G401 (cell line): ENCODE measurements at regions not wholly inside any gene's neighbourhood (a gene's known extent, or its start where the extent isn't known, plus 50 kb on each side); places are given as distances from the start of the nearest gene placed in this dataset.
A peak's percentile ranks its signal among the peaks of the same experiment; 100 is the strongest.

ENCODE experiments used
- DNase-seq: peaks from one replicate; pipeline ENCODE4 v3.0.0-alpha.2; 2015; ENCODE audit warnings: low spot score
- in situ Hi-C: cut with HindIII; loops from 2 replicates; pipeline ENCODE4 v1.10.0; 2016; ENCODE audit warnings: low sequenced_read_pairs, mixed read lengths

- DNase-seq, result no peak
- in situ Hi-C loops, result no loop called here
Observed at GRCh38 chr7:10797157-10797556, 176.5 kb upstream of the PHF14 start.

- in situ Hi-C loops, result no loop called here
- no peak for DNase-seq
Observed at GRCh38 chr7:10798044-10798443, 175.6 kb upstream of the PHF14 start.

DNA sequence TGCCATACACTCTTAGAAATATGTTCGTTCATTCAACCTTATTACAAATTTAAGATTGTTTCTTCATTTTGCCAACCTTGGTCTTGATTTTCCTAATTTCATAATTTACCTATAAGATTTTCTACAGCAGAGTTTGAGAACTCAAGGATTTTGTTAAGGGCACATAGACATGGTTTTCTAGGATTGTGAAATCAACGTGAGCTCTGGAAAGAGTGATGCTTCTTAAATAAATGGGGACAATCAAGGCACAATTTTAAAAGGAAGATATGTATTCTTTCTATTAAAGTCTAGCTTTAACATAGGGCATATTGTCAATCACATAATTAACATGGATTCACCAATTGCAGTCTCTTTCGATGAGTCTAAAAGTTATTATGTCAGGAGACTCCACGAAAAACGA lies 174.2 kb upstream of the PHF14 start:
- in situ Hi-C loops, result no loop called here
- DNase-seq, result no peak

GRCh38 chr7:10802011-10802410 lies 171.7 kb upstream of the PHF14 start:
- in situ Hi-C loops, result no loop called here
- DNase-seq, result no peak

GRCh38 chr7:10802526-10802925 lies 171.1 kb upstream of the PHF14 start:
- in situ Hi-C loops, result no loop called here
- no peak for DNase-seq

GRCh38 chr7:10803720-10804119 lies 170.0 kb upstream of the PHF14 start:
- in situ Hi-C loops, result no loop called here
- no peak for DNase-seq

DNA sequence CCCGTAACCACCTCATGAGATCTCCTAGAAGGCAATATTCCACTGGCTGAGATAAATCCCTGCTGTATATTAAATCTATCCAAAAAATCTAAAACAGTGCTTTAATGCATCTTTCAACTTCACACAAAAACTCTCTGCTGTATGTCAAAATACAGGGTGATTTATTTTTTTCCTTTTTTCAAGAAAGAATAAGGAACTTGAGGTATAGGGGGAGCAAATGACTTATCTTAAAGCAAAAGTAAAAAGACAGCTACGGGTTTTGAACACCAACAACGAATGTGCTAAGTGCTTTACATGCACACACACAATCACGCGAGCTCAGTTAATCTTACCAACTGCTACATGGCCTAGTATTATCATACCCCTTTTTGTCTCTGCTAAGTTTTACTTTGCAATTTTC lies 168.9 kb upstream of the PHF14 start:
- DNase-seq, result no peak
- in situ Hi-C loops, result no loop called here

DNA sequence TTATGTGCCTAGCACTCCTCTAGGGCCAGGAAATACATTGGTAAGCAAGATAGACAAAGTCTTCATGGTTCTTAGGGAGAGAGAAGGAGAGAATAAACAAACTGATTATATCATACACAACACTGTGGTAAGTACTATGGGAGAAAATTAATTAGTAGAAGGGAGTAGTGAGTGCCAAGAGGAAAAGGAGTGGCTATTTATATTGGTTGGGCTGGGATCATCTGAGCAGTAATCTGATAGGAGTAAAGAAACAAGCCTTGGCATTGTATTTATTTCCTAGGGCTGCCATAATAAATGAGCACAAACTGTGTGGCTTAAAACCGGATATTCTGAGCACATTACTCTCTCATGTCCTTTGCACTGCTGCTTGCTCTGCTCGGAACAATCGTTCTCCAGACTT lies 158.1 kb upstream of the PHF14 start:
- no peak for DNase-seq
- in situ Hi-C loops, result no loop called here

DNA sequence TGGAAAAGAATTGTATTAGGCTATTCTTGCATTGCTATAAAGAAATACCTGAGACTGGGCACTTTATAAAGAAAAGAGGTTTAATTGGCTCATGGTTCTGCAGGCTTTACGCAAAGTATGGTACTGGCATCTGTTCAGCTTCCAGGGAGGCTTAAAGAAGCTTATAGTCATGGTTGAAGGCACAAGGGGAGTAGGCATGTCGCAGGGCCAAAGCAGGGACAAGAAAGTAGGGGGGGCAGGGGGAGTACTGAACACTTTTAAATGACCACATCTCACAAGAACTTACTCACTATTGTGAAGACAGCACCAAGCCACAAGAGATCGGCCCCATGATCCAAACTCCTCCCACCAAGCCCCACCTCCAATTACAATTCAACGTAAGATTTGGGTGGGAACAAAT lies 152.5 kb upstream of the PHF14 start:
- no peak for DNase-seq
- in situ Hi-C loops, result no loop called here

DNA sequence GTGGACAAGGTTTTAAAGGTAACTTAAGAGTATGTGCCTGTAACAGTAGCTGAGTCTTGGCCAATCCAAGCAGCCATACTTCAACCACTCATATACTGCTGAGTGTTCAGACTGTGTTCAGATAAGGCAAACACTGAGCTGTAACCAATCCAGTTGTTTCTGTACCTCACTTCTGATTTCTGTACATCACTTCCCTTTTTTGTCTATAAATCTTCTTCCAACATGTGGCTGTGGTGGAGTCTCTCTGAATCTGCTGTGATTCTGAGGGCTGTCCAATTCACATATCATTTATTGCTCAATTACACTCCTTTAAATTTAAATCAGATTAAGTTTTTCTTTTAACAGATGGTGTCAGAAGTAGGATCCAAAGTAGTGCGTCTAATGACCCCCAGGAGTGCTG lies 149.5 kb upstream of the PHF14 start:
- no peak for DNase-seq
- in situ Hi-C loops, result no loop called here

DNA sequence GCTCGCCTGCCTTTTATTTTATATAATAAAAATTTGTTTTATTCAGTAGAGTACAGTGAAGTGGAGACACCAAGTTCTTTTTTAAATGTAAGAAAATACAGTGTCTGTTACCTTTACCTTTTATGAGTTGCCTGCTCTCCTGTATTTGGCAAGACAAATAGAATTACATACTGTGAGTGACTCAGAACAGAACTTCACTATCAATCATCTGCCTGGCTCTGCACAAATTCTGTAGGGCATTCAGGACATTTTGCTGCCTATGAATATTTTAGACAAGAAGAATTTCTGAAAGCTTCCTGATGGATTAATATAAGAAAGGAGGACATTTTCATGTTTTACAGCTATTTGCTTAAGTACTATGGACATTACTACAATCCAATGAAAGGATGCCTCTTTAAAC lies 135.4 kb upstream of the PHF14 start:
- in situ Hi-C loops, result no loop called here
- no peak for DNase-seq

- no peak for DNase-seq
- in situ Hi-C loops, result no loop called here
Observed at GRCh38 chr7:10845225-10845624, 128.4 kb upstream of the PHF14 start.

DNA sequence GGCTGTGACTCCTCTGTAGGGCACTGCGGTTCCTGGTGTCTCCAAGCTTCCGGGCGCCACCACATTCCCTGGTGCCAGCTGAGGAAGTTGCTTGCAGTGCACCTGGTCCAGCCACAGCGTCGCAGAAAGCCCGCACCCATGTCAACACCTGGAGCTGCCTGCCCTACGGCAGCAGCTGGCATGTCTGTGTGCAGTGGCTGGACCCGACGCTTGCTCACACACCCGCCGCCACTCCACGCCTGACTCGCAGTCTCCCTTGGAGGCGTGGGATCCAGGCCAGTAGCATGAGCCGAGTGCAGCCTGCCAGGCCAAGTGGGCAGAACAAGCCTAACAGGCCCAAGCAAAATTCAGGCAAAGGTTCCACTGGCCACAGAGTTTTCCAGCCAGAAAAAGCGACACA lies 118.1 kb upstream of the PHF14 start:
- in situ Hi-C loops, result no loop called here
- DNase-seq, result no peak

- no peak for DNase-seq
- in situ Hi-C loops, result no loop called here
Observed at GRCh38 chr7:10860516-10860915, 113.2 kb upstream of the PHF14 start.

DNA sequence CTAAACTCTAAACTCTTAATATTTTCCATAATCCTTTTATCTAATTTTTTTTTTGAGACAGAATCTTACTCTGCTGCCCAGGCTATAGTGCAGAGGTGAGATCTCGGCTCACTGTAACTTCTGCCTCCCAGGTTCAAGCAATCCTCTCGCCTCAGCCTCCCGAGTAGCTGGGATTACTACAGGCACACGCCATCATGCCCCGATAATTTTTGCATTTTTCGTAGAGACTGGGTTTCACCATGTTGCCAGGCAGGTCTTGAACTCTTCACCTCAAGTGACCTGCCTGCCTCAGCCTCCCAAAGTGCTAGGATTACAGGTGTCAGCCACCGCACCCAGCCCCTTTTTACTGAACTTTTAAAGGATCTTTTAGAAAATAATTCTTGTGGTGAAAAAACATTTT lies 110.2 kb upstream of the PHF14 start:
- no peak for DNase-seq
- in situ Hi-C loops, result no loop called here

GRCh38 chr7:10874666-10875065 lies 99.0 kb upstream of the PHF14 start:
- in situ Hi-C loops, result no loop called here

GRCh38 chr7:10875080-10875479 lies 98.6 kb upstream of the PHF14 start:
- in situ Hi-C loops, result no loop called here
- no peak for DNase-seq

More at GRCh38 chr7:10874666-10875065, 99.0 kb upstream of the PHF14 start:
- no peak for DNase-seq

DNA sequence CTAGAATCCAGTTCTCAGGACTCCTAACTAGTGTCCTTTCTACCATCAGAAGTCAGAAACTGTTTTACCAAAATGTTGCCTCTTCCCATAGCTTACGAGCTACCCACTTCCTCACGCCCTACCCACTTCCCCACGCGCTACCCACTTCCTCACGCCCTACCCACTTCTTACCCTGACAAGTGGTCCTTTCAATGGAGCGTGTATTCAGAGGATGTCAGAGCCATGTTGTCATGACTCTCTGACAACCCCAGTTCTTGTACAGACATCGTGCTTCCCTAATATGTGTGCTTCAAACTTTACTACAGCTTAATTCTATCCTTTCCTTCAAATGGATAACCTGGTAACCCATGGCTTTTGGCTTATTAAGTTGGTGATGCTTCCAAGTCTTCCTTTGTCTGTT lies 84.8 kb upstream of the PHF14 start:
- in situ Hi-C loops, result no loop called here
- DNase-seq, result no peak

GRCh38 chr7:10889266-10889898 lies 84.3 kb upstream of the PHF14 start:
- DNase-seq, result peak; percentile 74
- in situ Hi-C loops, result no loop called here

DNA sequence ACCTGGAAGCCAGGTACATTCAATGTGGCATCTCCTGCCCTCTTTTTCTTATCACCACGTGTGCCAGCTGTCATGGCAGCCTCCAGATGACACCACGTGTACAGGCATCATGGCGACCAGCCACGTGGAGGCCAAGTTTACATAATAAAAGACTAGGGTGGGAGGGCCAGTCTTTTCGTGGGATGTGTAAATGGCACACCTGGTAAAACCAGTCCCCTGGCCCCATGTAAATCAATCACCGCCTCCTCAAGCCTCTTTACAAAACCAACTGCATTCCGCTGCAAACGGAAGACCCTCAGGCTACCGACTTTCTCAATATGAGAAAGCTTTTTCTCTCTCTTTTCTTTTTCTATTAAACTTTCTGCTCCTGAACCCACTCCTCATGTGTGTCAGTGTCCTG lies 65.1 kb upstream of the PHF14 start:
- no peak for DNase-seq
- in situ Hi-C loops, result no loop called here

GRCh38 chr7:10910447-10910846 lies 63.2 kb upstream of the PHF14 start:
- DNase-seq, result no peak
- in situ Hi-C loops, result no loop called here

GRCh38 chr7:10912077-10912476 lies 61.6 kb upstream of the PHF14 start:
- in situ Hi-C loops, result no loop called here

More at GRCh38 chr7:10912077-10912476, 61.6 kb upstream of the PHF14 start:
- no peak for DNase-seq
